Astrocyte of the spinal cord (primary cell): ENCODE measurements at regions not wholly inside any gene's neighbourhood (a gene's known extent, or its start where the extent isn't known, plus 50 kb on each side); places are given as distances from the start of the nearest gene placed in this dataset.
"Not testable (repeated sequence)": the region's sequence is repeated elsewhere in the genome, so short reads cannot be mapped to it uniquely, and the experiment has no call there.

Experiments used
- DNase-seq: peaks from one replicate; pipeline ENCODE4 v3.0.0; 2011; ENCODE audit warnings: low read depth, low spot score
- H3K4me3 ChIP-seq: 2 replicates; pipeline ENCODE4 v1.5.1; 2011; ENCODE audit warnings: low read depth, mild to moderate bottlenecking, low read length, moderate library complexity
- in situ Hi-C: cut with HindIII; loops from 2 replicates; pipeline ENCODE4 v1.10.0; 2017; ENCODE audit warnings: low sequenced_read_pairs
- TF ChIP-seq, protein P1 (sequence below): IDR thresholded peaks from 2 replicates; pipeline ENCODE4 v1.5.1; 2012; ENCODE audit warnings: low read depth, mild to moderate bottlenecking, low read length, inconsistent platforms

GRCh38 chr13:71005919-71006318 lies 861.1 kb downstream of the DACH1 start:
- H3K4me3 ChIP-seq: no peak overlapping the region
- TF ChIP-seq, protein P1, sequence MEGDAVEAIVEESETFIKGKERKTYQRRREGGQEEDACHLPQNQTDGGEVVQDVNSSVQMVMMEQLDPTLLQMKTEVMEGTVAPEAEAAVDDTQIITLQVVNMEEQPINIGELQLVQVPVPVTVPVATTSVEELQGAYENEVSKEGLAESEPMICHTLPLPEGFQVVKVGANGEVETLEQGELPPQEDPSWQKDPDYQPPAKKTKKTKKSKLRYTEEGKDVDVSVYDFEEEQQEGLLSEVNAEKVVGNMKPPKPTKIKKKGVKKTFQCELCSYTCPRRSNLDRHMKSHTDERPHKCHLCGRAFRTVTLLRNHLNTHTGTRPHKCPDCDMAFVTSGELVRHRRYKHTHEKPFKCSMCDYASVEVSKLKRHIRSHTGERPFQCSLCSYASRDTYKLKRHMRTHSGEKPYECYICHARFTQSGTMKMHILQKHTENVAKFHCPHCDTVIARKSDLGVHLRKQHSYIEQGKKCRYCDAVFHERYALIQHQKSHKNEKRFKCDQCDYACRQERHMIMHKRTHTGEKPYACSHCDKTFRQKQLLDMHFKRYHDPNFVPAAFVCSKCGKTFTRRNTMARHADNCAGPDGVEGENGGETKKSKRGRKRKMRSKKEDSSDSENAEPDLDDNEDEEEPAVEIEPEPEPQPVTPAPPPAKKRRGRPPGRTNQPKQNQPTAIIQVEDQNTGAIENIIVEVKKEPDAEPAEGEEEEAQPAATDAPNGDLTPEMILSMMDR: no peak
- in situ Hi-C loops: no loop called here
- DNase-seq: no peak

DNA sequence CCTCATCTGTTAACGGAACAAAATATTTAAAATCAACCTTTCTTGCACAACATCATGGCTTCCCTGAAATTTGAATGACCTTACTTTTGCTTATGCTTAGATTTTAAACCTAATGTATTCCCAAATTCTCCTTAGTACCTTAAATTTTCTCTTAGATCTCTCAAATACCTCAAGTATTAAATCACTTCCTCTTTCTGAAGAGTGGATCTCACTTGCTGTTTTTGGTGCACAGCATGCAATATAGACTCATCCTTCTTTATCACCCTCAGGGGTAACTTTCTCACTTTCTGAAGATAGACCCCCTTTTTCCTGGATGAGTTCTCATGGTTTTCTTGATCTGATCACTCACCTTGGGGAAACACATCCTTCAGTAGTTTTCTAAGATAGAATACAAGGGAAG lies 871.7 kb downstream of the DACH1 start:
- DNase-seq: no peak
- in situ Hi-C loops: no loop called here
- H3K4me3 ChIP-seq: no peak overlapping the region
- TF ChIP-seq, protein P1: no peak

DNA sequence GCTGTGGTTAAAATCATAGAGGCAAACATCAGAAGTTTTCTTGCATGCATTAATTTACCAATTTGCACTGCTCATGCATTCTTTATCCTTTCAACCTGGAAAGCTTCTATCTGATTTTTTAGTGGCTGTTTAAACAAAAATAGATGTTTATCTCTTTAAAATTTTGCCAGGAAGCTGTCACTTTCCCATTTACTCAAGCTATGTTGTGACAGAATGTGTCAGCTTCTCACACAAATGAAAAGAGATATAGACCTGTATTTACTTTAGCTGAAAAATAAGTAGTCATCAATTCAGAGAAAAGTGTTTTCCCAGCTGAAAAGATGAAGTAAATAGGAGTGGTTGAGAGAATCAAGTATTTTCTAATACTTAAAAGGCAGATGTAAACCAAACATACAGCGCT lies 872.8 kb downstream of the DACH1 start:
- no peak overlapping the region for H3K4me3 ChIP-seq
- no peak for DNase-seq
- TF ChIP-seq, protein P1: no peak
- in situ Hi-C loops: no loop called here

- DNase-seq: no peak
- TF ChIP-seq, protein P1: no peak
- in situ Hi-C loops: no loop called here
- H3K4me3 ChIP-seq: no peak overlapping the region
Measured at GRCh38 chr13:70987043-70987442, 878.8 kb upstream of the KLHL1 start.

GRCh38 chr13:70985371-70985770 lies 877.1 kb upstream of the KLHL1 start:
- TF ChIP-seq, protein P1: no peak
- in situ Hi-C loops: no loop called here
- H3K4me3 ChIP-seq: no peak overlapping the region
- DNase-seq: no peak

DNA sequence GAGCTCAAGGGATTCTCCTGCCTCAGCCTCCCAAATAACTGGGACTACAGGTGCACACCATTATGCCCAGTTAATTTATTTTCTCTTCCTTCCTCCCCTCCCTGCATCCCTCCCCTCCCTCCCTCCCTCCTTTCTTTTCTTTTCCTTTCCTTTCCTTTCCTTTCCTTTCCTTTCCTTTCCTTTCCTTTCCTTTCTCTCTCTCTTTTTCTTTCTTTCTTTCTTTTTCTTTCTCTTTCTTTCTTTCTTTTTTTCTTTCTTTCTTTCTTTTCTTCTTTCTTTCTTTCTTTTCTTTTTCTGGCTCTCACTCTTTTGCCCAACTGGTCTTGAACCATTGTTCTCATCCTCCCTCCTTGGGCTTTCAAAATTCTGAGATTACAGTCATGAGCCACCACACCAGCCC lies 873.0 kb upstream of the KLHL1 start:
- in situ Hi-C loops, H3K4me3 ChIP-seq, DNase-seq: not testable (repeated sequence)

DNA sequence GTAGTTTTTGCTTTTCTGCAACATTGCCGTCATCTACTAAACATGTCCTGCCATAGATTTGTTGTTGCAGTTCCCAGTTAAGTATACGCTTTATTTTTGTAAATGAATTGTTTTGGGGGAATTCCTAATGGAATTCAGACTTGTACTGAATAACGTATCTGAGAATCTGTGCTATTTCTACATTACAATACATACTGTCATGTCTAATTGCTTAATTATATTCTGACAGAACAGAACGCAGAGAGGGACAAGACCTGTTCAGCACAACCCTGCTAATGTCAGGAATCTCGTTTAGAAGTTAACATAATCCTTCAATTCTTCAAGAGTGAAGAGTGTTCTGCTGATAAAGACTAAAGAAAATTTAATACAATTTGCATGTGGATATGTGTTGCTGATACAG lies 861.1 kb upstream of the KLHL1 start:
- no peak for DNase-seq
- in situ Hi-C loops: no loop called here
- TF ChIP-seq, protein P1: no peak

More for the DNA sequence above, 861.1 kb upstream of the KLHL1 start:
- H3K4me3 ChIP-seq: no peak overlapping the region
